ENCODE measurements at regions not wholly inside any gene's neighbourhood (a gene's known extent, or its start where the extent isn't known, plus 50 kb on each side); places are given as distances from the start of the nearest gene placed in this dataset.

GRCh38 chr9:102922526-102922925 is 72.6 kb upstream of the CYLC2 start (continued):
- TF ChIP-seq CTCF (IDR thresholded peaks at IDR 0.05; ENCODE audit: control extremely low read depth in 1 of 3, insufficient read depth in 1 of 3, low read depth in 1 of 3, low read length in 3 of 3) (no peak), YY1 (IDR thresholded peaks at IDR 0.05; ENCODE audit: low read depth, low read length) (no peak), CTBP2 (IDR thresholded peaks at IDR 0.05; ENCODE audit: borderline replicate concordance, insufficient read depth, insufficient read length, low read length) (no peak), RBBP5 (IDR thresholded peaks at IDR 0.05; ENCODE audit: borderline replicate concordance, low read depth, low read length) (no peak), PHF8 (conservative IDR thresholded peaks at IDR 0.05; ENCODE audit: low read depth, low read length) (no peak), SP2 (IDR thresholded peaks at IDR 0.05; ENCODE audit: low read length) (no peak)

Data from H1 (cell line).